ENCODE measurements at regions not wholly inside any gene's neighbourhood (a gene's known extent, or its start where the extent isn't known, plus 50 kb on each side); places are given as distances from the start of the nearest gene placed in this dataset.

GRCh38 chr3:166114448-166114847 lies 277.2 kb upstream of the BCHE start:
- Histone ChIP-seq H3K36me3 (no peaks in the 10 kb centered on the region), H3K4me1 (peaks cover 0 to 13% (median 10%) of the 10 kb centered on the region in 4 donors), H3K4me3 (no peak overlapping the region), H3K9me3 (no peaks in the 10 kb centered on the region), H3K27me3 (no peaks in the 10 kb centered on the region), H3K27ac (replicated peaks in 1 of 4) (no peak overlapping the region)
- intact Hi-C loops (cut with DNase I): no loop called here
- TF ChIP-seq EP300 (IDR thresholded peaks at IDR 0.05) (no peak), POLR2A (IDR thresholded peaks at IDR 0.05; ENCODE audit: low read depth) (no peak), POLR2AphosphoS5 (IDR thresholded peaks at IDR 0.05) (no peak)
- TF ChIP-seq, protein P1, sequence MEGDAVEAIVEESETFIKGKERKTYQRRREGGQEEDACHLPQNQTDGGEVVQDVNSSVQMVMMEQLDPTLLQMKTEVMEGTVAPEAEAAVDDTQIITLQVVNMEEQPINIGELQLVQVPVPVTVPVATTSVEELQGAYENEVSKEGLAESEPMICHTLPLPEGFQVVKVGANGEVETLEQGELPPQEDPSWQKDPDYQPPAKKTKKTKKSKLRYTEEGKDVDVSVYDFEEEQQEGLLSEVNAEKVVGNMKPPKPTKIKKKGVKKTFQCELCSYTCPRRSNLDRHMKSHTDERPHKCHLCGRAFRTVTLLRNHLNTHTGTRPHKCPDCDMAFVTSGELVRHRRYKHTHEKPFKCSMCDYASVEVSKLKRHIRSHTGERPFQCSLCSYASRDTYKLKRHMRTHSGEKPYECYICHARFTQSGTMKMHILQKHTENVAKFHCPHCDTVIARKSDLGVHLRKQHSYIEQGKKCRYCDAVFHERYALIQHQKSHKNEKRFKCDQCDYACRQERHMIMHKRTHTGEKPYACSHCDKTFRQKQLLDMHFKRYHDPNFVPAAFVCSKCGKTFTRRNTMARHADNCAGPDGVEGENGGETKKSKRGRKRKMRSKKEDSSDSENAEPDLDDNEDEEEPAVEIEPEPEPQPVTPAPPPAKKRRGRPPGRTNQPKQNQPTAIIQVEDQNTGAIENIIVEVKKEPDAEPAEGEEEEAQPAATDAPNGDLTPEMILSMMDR (IDR thresholded peaks at IDR 0.05): no peak
- DNase-seq (ENCODE audit: extremely low spot score): no peak

DNA sequence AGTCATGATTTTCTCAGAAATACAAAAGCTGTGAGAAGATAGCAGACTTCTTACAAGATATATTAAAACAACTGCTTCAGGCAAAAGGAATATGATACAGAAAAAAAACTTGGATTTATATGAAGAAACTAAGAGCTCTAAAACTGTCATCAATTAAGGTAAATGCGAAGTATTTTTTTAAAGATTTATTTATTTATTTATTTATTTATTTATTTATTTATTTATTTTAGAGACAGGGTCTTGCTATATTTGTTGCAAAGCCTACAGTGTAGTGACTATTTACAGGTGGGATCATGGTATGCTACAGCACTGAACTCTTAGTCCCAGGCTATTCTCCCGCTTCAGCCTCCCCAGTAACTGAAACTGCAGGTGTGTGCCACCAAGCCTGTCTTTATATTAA lies 274.3 kb upstream of the BCHE start:
- intact Hi-C loops (cut with DNase I): no loop called here
- no peaks in the 10 kb centered on the region for H3K27me3 ChIP-seq
- no peak overlapping the region for H3K27ac ChIP-seq (replicated peaks in 1 of 4)
- TF ChIP-seq POLR2AphosphoS5 (IDR thresholded peaks at IDR 0.05): no peak
- TF ChIP-seq POLR2A (IDR thresholded peaks at IDR 0.05; ENCODE audit: low read depth): no peak
- no peak for TF ChIP-seq EP300 (IDR thresholded peaks at IDR 0.05)
- TF ChIP-seq, protein P1 (IDR thresholded peaks at IDR 0.05): no peak
- no peak for DNase-seq (ENCODE audit: extremely low spot score)
- no peaks in the 10 kb centered on the region for H3K9me3 ChIP-seq
- WGBS: 94% methylated on average over 2 of the region's 2 CpGs
- H3K4me3 ChIP-seq: no peak overlapping the region
- peaks cover 0 to 13% (median 10%) of the 10 kb centered on the region in 4 donors for H3K4me1 ChIP-seq
- H3K36me3 ChIP-seq: no peaks in the 10 kb centered on the region

DNA sequence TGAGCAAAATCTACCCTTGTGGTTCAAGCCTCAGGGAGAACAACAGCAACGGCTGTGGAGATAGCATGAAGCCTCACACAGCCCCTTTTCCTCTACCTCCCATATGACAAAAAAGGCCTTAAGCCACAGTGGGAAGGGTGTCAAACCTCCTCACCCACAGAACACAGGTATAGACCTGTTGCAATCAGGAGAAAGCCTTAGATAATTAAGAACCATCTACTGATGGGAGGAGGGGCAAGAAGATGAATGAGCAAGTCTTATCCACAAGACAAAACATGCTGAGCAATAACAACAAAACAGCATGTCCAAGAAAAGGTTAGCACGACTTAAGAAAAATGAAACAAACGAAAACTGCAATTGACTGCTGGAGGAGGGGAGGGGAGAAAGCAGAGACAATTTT lies 272.9 kb upstream of the BCHE start:
- Histone ChIP-seq H3K36me3 (no peaks in the 10 kb centered on the region), H3K4me1 (peaks cover 0 to 13% (median 10%) of the 10 kb centered on the region in 4 donors), H3K4me3 (no peak overlapping the region), H3K27me3 (no peaks in the 10 kb centered on the region), H3K27ac (replicated peaks in 1 of 4) (no peak overlapping the region), H3K9me3 (no peaks in the 10 kb centered on the region)
- 60% methylated on average over 3 of the region's 3 CpGs for WGBS
- no peak for DNase-seq (ENCODE audit: extremely low spot score)
- TF ChIP-seq, protein P1 (IDR thresholded peaks at IDR 0.05): no peak
- TF ChIP-seq EP300 (IDR thresholded peaks at IDR 0.05) (no peak), POLR2A (IDR thresholded peaks at IDR 0.05; ENCODE audit: low read depth) (no peak)
- intact Hi-C loops (cut with DNase I): no loop called here

- Histone ChIP-seq H3K9me3 (no peaks in the 10 kb centered on the region), H3K36me3 (no peaks in the 10 kb centered on the region), H3K27me3 (no peaks in the 10 kb centered on the region), H3K27ac (replicated peaks in 1 of 4) (no peak overlapping the region), H3K4me3 (no peak overlapping the region), H3K4me1 (peaks cover 0 to 4% (median 3%) of the 10 kb centered on the region in 4 donors)
- no peak for DNase-seq (ENCODE audit: extremely low spot score)
- TF ChIP-seq EP300 (IDR thresholded peaks at IDR 0.05) (no peak), POLR2A (IDR thresholded peaks at IDR 0.05; ENCODE audit: low read depth) (no peak), POLR2AphosphoS5 (IDR thresholded peaks at IDR 0.05) (no peak)
- TF ChIP-seq, protein P1 (IDR thresholded peaks at IDR 0.05): no peak
- intact Hi-C loops (cut with DNase I): no loop called here
Observed at GRCh38 chr3:166104938-166105337, 267.7 kb upstream of the BCHE start.

- intact Hi-C loops (cut with DNase I): no loop called here
- Histone ChIP-seq H3K27ac (replicated peaks in 1 of 4) (no peak overlapping the region), H3K4me1 (no peaks in the 10 kb centered on the region), H3K36me3 (no peaks in the 10 kb centered on the region), H3K4me3 (no peak overlapping the region), H3K9me3 (no peaks in the 10 kb centered on the region), H3K27me3 (no peaks in the 10 kb centered on the region)
- WGBS: 85% methylated on average over 1 of the region's 1 CpG
- DNase-seq (ENCODE audit: extremely low spot score): no peak
- TF ChIP-seq POLR2AphosphoS5 (IDR thresholded peaks at IDR 0.05): no peak
- TF ChIP-seq EP300 (IDR thresholded peaks at IDR 0.05): no peak
- TF ChIP-seq, protein P1 (IDR thresholded peaks at IDR 0.05): no peak
Observed at GRCh38 chr3:166100730-166101129, 263.5 kb upstream of the BCHE start.

Data from esophagus muscularis mucosa (tissue), 4 donors.